ENCODE measurements at regions not wholly inside any gene's neighbourhood (a gene's known extent, or its start where the extent isn't known, plus 50 kb on each side); places are given as distances from the start of the nearest gene placed in this dataset.

- no peak for TF ChIP-seq CTCF (IDR thresholded peaks at IDR 0.05; ENCODE audit: poor library complexity)
- TF ChIP-seq EZH2 (IDR thresholded peaks at IDR 0.05; ENCODE audit: borderline replicate concordance): no peak
Observed at GRCh38 chr20:22690000-22690399, 105.6 kb upstream of the FOXA2 start.

Data from hepatocyte (in vitro differentiated cells).